Heart left ventricle (tissue), 16 donors: ENCODE measurements at regions not wholly inside any gene's neighbourhood (a gene's known extent, or its start where the extent isn't known, plus 50 kb on each side); places are given as distances from the start of the nearest gene placed in this dataset.

Experiments used
- ATAC-seq, 4 donors: fragments of 200-7000 bp; cut with Tn5 transposase; one replicate each; pipeline ENCODE4 v1.9.1; 2020 to 2022; ENCODE audit warnings: moderate library complexity in 4 of 4, mild to moderate bottlenecking in 3 of 4, moderate number of reproducible peaks in 1 of 4
- DNase-seq, 5 donors: peaks; one replicate each; pipeline ENCODE4 v3.0.0-alpha.2; 2020
- H3K27ac ChIP-seq, 12 donors: fragments of 200-600 bp; sonication (generic) in 4 of 12; one replicate each; pipeline versions ENCODE4 v1.5.0 to v1.8.0; 2016 to 2022; ENCODE audit warnings: mild to moderate bottlenecking in 2 of 12
- H3K27me3 ChIP-seq, 9 donors: fragments of 200-600 bp; sonication (generic) in 2 of 9; one replicate each; pipeline versions ENCODE4 v1.5.1 to v1.8.0; 2016 to 2022; ENCODE audit warnings: mild to moderate bottlenecking in 3 of 9
- H3K36me3 ChIP-seq, 9 donors: fragments of 200-600 bp; sonication (generic) in 2 of 9; one replicate each; pipeline versions ENCODE4 v1.5.0 to v1.8.0; 2018 to 2022; ENCODE audit warnings: mild to moderate bottlenecking in 2 of 9
- H3K4me1 ChIP-seq, 12 donors: fragments of 200-600 bp; sonication (generic) in 4 of 12; one replicate each; pipeline versions ENCODE4 v1.5.0 to v1.8.0; 2016 to 2022; ENCODE audit warnings: mild to moderate bottlenecking in 3 of 12
- H3K4me3 ChIP-seq, 12 donors: fragments of 200-600 bp; sonication (generic) in 4 of 12; one replicate each; pipeline versions ENCODE4 v1.5.0 to v1.8.0; 2017 to 2022; ENCODE audit warnings: mild to moderate bottlenecking in 9 of 12, moderate library complexity in 4 of 12
- H3K9me3 ChIP-seq, 12 donors: fragments of 200-600 bp; sonication (generic) in 4 of 12; one replicate each; pipeline versions ENCODE4 v1.5.0 to v1.8.0; 2016 to 2022; ENCODE audit warnings: mild to moderate bottlenecking in 1 of 12
- POLR2A ChIP-seq, 2 donors: fragments of 450-650 bp; IDR thresholded peaks; one replicate each; pipeline ENCODE4 v1.6.1; 2017; ENCODE audit warnings: antibody characterized with exemption in 2 of 2, mild to moderate bottlenecking in 2 of 2, moderate library complexity in 2 of 2
- WGBS, 4 donors: extraction: QIAGEN DNeasy Blood & Tissue Kit in 2 of 4; methylation state at CpG; one replicate each; pipeline versions ENCODE4 v1.1.5 to v1.1.7; 2013 to 2018; 5-methylcytosine and 5-hydroxymethylcytosine counted together
- intact Hi-C, 10 donors: fragments of 100-400 bp; cut with DNase I; formaldehyde crosslinking; loops; one replicate each; pipeline versions ENCODE4 v1.11.1 to v1.14.2; 2022
- TF ChIP-seq, protein P1 (sequence below), 12 donors: fragments of 200-600 bp; sonication (generic) in 4 of 12; IDR thresholded peaks; one replicate each; pipeline versions ENCODE4 v1.5.0 to v1.8.0; 2018 to 2022; ENCODE audit warnings: antibody characterized with exemption in 12 of 12, mild to moderate bottlenecking in 5 of 12
- donor health status: ischemic (EF 13 %, LVEDD 7.1; RV severe dilation, severe dysfunction).
- donor health status: healthy with polysubstance abuse.
- donor health status: DM: no; HTN: yes; CAD: no.
- donor health status: DM: no; HTN: no; CAD: no.
- donor health status: ischemic (EF 25% LVEDD 6.9; RV normal size, moderate dysfunction).
- donor health status: ischemic (EF 25% LVEDD 5.7; RV mildly dilated, moderate dysfunction).
- donor health status: healthy.
- donor health status: DM: yes; HTN: yes; CAD: no.
- donor health status: ischemic (EF 35%, LVEDD 5.7; RV mildly dilated, moderate dysfunction).
- donor health status: nonischemic (EF 11% LVEDD 7.7; RV severe dilation, severe dysfunction).
- donor health status: DM: yes; HTN: yes; CAD: no.
- donor health status: PGD.
- donor health status: ischemic (EF 29% LVEDD 5.4; RV normal size, mild dysfunction).
- donor health status: nonischemic (EF 23%, LVEDD 6.1; RV moderate dilation, normal function).

DNA sequence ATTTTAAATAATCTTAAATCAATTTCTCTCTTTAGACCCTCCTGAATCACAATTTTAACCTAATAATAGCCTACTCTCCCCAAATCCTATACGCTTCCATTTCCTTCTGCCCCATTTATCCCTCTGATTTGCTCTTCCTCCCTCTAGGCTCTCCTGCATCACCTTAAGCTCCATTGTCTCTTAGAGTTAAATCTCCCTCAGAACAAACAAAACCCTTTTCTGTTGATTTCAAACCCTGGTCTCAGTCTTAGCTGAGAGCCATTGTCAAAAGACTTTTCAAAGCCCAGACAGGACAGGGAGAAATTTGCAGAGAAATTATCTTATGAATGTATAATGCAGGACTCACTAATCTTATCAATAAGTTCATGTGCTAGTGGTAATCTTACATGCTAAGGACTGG, 106.1 kb downstream of the C12orf75 start:
- H3K4me1 ChIP-seq = no peaks in the 10 kb centered on the region
- 94 to 98% (median 95%) methylated on average over 1 of the region's 1 CpG for WGBS, 4 donors
- H3K27me3 ChIP-seq = no peaks in the 10 kb centered on the region
- no peaks in the 10 kb centered on the region for H3K9me3 ChIP-seq
- no peak overlapping the region for H3K4me3 ChIP-seq
- no peak overlapping the region for H3K27ac ChIP-seq
- intact Hi-C loops = no loop called here
- no peaks in the 10 kb centered on the region for H3K36me3 ChIP-seq
- DNase-seq (no peak), ATAC-seq (no peak)
- TF ChIP-seq POLR2A (IDR thresholded peaks at IDR 0.05) = no peak
- TF ChIP-seq, protein P1, sequence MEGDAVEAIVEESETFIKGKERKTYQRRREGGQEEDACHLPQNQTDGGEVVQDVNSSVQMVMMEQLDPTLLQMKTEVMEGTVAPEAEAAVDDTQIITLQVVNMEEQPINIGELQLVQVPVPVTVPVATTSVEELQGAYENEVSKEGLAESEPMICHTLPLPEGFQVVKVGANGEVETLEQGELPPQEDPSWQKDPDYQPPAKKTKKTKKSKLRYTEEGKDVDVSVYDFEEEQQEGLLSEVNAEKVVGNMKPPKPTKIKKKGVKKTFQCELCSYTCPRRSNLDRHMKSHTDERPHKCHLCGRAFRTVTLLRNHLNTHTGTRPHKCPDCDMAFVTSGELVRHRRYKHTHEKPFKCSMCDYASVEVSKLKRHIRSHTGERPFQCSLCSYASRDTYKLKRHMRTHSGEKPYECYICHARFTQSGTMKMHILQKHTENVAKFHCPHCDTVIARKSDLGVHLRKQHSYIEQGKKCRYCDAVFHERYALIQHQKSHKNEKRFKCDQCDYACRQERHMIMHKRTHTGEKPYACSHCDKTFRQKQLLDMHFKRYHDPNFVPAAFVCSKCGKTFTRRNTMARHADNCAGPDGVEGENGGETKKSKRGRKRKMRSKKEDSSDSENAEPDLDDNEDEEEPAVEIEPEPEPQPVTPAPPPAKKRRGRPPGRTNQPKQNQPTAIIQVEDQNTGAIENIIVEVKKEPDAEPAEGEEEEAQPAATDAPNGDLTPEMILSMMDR (IDR thresholded peaks at IDR 0.05) = no peak

DNA sequence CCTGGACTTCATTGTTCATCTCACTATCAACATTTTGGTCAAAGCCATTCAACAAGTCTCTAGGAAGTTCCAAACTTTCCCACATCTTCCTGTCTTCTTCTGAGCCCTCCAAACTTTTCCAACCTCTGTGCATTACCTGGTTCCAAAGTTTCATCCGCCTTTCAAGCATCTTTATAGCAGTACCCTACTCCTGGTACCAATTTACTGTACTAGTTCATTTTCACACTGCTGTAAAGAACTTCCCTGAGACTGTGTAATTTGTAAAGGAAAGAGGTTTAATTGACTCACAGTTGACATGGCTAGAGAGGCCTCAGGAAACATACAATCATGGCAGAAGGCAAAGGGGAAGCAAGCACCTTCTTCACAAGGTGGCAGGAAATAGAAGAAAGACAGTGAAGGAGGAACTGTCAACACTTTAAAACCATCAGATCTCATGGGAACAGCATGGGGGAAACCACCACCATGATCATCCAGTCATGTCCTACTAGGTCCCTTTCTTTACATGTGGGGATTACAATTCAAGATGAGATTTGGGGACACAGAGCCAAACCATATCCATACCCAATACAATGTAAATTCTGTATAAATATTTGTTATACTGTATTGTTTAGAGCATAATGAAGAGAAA, 109.7 kb downstream of the C12orf75 start:
- no peak overlapping the region for H3K27ac ChIP-seq
- TF ChIP-seq, protein P1 (IDR thresholded peaks at IDR 0.05) = no peak
- no peak for TF ChIP-seq POLR2A (IDR thresholded peaks at IDR 0.05)
- peaks cover 0 to 7% (median under 1%) of the 10 kb centered on the region in 12 donors for H3K4me1 ChIP-seq
- H3K4me3 ChIP-seq = no peak overlapping the region
- H3K36me3 ChIP-seq = no peaks in the 10 kb centered on the region
- WGBS, 4 donors = 97 to 100% (median 99%) methylated on average over 1 of the region's 1 CpG
- ATAC-seq (no peak), DNase-seq (no peak)
- intact Hi-C loops = no loop called here
- H3K27me3 ChIP-seq = no peaks in the 10 kb centered on the region
- no peaks in the 10 kb centered on the region for H3K9me3 ChIP-seq

DNA sequence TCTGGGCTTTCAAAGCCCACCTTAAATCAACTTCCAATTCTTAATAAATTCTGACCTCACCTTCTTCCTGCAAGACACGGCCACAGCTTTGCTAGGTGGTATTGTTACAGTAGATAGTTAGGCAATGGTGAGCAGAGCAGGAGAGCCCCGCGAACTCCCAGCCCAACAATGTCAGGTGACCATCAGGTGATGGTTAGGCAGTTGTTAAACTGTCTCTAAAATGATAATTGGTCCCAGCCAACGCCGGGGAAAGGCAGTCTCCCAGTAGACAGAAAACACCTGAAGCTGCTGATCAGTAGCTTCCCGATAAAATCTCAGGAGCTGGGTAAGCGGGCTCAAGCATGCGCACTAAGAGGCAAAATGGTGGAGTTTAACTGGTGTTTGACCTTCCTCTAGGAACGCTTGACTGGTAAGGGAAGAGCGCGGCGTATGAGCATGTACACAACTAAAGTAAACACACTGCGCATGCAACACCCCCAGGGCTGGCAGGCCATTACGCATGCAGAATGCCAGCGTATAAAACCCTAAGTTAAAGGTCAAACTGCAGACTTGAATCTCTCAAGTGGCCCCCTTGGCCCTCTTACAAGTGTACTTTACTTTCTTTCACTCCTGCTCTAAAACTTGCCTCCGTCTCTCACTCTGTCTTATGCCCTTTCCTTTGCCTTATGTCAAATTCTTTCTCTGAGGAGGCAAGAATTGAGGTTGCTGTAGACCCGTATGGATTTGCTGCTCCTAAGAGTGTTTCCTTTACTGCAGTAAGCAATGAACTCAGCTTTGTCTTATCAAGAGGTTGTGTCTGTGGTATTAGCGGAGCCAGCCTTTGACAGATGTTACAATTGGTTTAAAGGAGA, 113.5 kb downstream of the C12orf75 start:
- peaks cover 0 to 19% (median 7%) of the 10 kb centered on the region in 12 donors for H3K4me1 ChIP-seq
- no peaks in the 10 kb centered on the region for H3K36me3 ChIP-seq
- H3K9me3 ChIP-seq = no peaks in the 10 kb centered on the region
- no peak overlapping the region for H3K27ac ChIP-seq
- intact Hi-C loops = no loop called here
- DNase-seq = no peak
- WGBS, 4 donors = 87 to 93% (median 91%) methylated on average over 18 of the region's 18 CpGs
- no peak for TF ChIP-seq POLR2A (IDR thresholded peaks at IDR 0.05)
- TF ChIP-seq, protein P1 (IDR thresholded peaks at IDR 0.05) = no peak
- no peaks in the 10 kb centered on the region for H3K27me3 ChIP-seq
- no peak overlapping the region for H3K4me3 ChIP-seq
- no peak for ATAC-seq

DNA sequence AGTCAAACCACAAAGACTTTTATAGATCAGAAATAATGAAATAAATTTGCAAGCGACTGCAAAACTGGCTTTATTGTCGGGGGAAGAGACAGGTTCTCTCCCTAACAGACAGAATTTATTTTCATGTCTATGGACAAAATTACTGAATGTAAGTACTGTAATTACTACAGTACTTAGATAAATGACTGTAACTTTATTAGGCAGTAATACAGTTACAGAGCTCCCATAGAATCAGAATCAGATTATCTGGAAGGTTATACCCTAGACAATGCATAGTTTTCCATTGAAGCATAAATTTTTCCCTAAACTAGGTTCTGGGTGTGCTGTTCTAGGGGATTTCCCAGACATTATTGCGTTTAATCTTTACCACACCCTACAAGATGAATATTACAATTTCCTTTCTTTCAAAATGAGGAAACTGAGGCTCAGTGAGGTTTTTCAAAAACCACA, 114.2 kb downstream of the C12orf75 start:
- WGBS, 4 donors = 79 to 88% (median 84%) methylated on average over 3 of the region's 3 CpGs

More for the DNA sequence above, 114.2 kb downstream of the C12orf75 start:
- Histone ChIP-seq H3K4me1 (peaks cover 0 to 19% (median 7%) of the 10 kb centered on the region in 12 donors), H3K27me3 (no peaks in the 10 kb centered on the region), H3K27ac (no peak overlapping the region), H3K9me3 (no peaks in the 10 kb centered on the region), H3K36me3 (no peaks in the 10 kb centered on the region), H3K4me3 (no peak overlapping the region)
- intact Hi-C loops = no loop called here
- DNase-seq (no peak), ATAC-seq (no peak)
- TF ChIP-seq, protein P1 (IDR thresholded peaks at IDR 0.05) = no peak
- TF ChIP-seq POLR2A (IDR thresholded peaks at IDR 0.05) = no peak
